Keratinocyte (primary cell): ENCODE measurements at regions not wholly inside any gene's neighbourhood (a gene's known extent, or its start where the extent isn't known, plus 50 kb on each side); places are given as distances from the start of the nearest gene placed in this dataset.

Experiments used
- DNase-seq: peaks from one replicate; pipeline ENCODE4 v3.0.0-alpha.2; 2011; ENCODE audit warnings: low read depth, missing footprints, low spot score
- FAIRE-seq: peaks from 2 replicates; lab custom pipeline; 2011; peaks lifted over from hg19 to GRCh38; lab: Jason Lieb, UNC
- H2AFZ ChIP-seq: 2 replicates; pipeline ENCODE4 v1.6.0; 2012; ENCODE audit warnings: low read length, control low read depth, inconsistent platforms; ENCODE audit not compliant: control insufficient read depth
- H3K27ac ChIP-seq: 2 replicates; pipeline ENCODE4 v1.5.1; 2011; ENCODE audit warnings: low read length; ENCODE audit not compliant: control insufficient read depth, insufficient read depth
- H3K27me3 ChIP-seq: 3 replicates; pipeline ENCODE4 v1.6.0; 2011; ENCODE audit warnings: low read length; ENCODE audit not compliant: control insufficient read depth, insufficient read depth; ENCODE audit errors: extremely low read depth
- H3K36me3 ChIP-seq, 2 experiments: 2 replicates in 1 of 2; 3 replicates in 1 of 2; pipeline ENCODE4 v1.5.1; 2011; ENCODE audit warnings: low read length in 2 of 2, mild to moderate bottlenecking in 1 of 2; ENCODE audit not compliant: control insufficient read depth in 2 of 2, insufficient read depth in 2 of 2; ENCODE audit errors: extremely low read depth in 1 of 2
- H3K4me1 ChIP-seq: 3 replicates; pipeline ENCODE4 v1.5.1; 2011; ENCODE audit warnings: low read length; ENCODE audit not compliant: control insufficient read depth, insufficient read depth; ENCODE audit errors: extremely low read depth
- H3K4me2 ChIP-seq: 3 replicates; pipeline ENCODE4 v1.6.0; 2011; ENCODE audit warnings: low read depth, low read length; ENCODE audit not compliant: control insufficient read depth, insufficient read depth; ENCODE audit errors: extremely low read depth
- H3K4me3 ChIP-seq, 3 experiments: fragments of 200-600 bp in 1 of 3; sonication (generic) in 1 of 3; 2 replicates in 2 of 3; 3 replicates in 1 of 3; pipeline ENCODE4 v1.5.1; 2011 to 2016; ENCODE audit warnings: low read length in 3 of 3, mild to moderate bottlenecking in 3 of 3, control low read depth in 2 of 3, inconsistent platforms in 1 of 3, low read depth in 1 of 3, mixed read lengths in 1 of 3, mixed run types in 1 of 3, moderate library complexity in 1 of 3; ENCODE audit not compliant: control insufficient read depth in 2 of 3, insufficient read depth in 2 of 3; ENCODE audit errors: extremely low read depth in 1 of 3
- H3K79me2 ChIP-seq: 2 replicates; pipeline ENCODE4 v1.6.0; 2012; ENCODE audit warnings: low read length; ENCODE audit not compliant: control insufficient read depth, insufficient read depth
- H3K9ac ChIP-seq: 3 replicates; pipeline ENCODE4 v1.6.0; 2011; ENCODE audit warnings: low read length; ENCODE audit not compliant: control insufficient read depth, insufficient read depth; ENCODE audit errors: extremely low read depth
- H3K9me1 ChIP-seq: 3 replicates; pipeline ENCODE4 v1.6.0; 2011; ENCODE audit warnings: low read length; ENCODE audit not compliant: control insufficient read depth, insufficient read depth; ENCODE audit errors: extremely low read depth
- H3K9me3 ChIP-seq: 2 replicates; pipeline ENCODE4 v1.5.1; 2012; ENCODE audit warnings: low read depth, low read length; ENCODE audit not compliant: control insufficient read depth
- H4K20me1 ChIP-seq: 3 replicates; pipeline ENCODE4 v1.6.0; 2011; ENCODE audit warnings: low read length; ENCODE audit not compliant: control insufficient read depth, insufficient read depth; ENCODE audit errors: extremely low read depth
- CTCF ChIP-seq, 3 experiments: IDR thresholded peaks in 1 of 3; conservative IDR thresholded peaks in 1 of 3; optimal IDR thresholded peaks in 1 of 3; 2 replicates in 2 of 3; 3 replicates in 1 of 3; pipeline versions ENCODE3 to v1.5.1; 2011; ENCODE audit warnings: low read length in 3 of 3, mild to moderate bottlenecking in 3 of 3, moderate library complexity in 2 of 3, control low read depth in 1 of 3, inconsistent platforms in 1 of 3; ENCODE audit not compliant: insufficient read depth in 2 of 3; ENCODE audit errors: extremely low read depth in 1 of 3
- EZH2 ChIP-seq: IDR thresholded peaks from one replicate; pipeline ENCODE4 v1.6.1; 2012; ENCODE audit warnings: inconsistent platforms, mild to moderate bottlenecking, low read length, moderate library complexity
- dilution Hi-C: fragments of 300-500 bp; cut with MboI; formaldehyde crosslinking; loops from one replicate; pipeline ENCODE4 v1.7.0; 2020; ENCODE audit warnings: low sequenced_read_pairs; ENCODE audit not compliant: extremely low pct_ligation_motif_present

GRCh38 chr3:109863701-109864100 lies 526.4 kb upstream of the DPPA4 start:
- Histone ChIP-seq H3K4me3 (no peak overlapping the region), H3K9ac (no peak overlapping the region), H2AFZ (no peak overlapping the region), H3K27ac (no peak overlapping the region), H3K9me3 (no peaks in the 10 kb centered on the region), H3K4me2 (no peak overlapping the region), H3K9me1 (no peaks in the 10 kb centered on the region), H3K4me1 (no peaks in the 10 kb centered on the region), H4K20me1 (no peaks in the 10 kb centered on the region), H3K79me2 (no peaks in the 10 kb centered on the region), H3K27me3 (no peaks in the 10 kb centered on the region), H3K36me3 (no peaks in the 10 kb centered on the region)
- dilution Hi-C loops, result no loop called here
- no peak for TF ChIP-seq EZH2
- TF ChIP-seq CTCF (optimal IDR thresholded peaks at IDR 0.05 in 1 of 3, IDR thresholded peaks at IDR 0.05 in 1 of 3, conservative IDR thresholded peaks at IDR 0.05 in 1 of 3; ENCODE audit: extremely low read depth in 1 of 3, insufficient read depth in 2 of 3, low read length in 3 of 3), result no peak
- FAIRE-seq (no peak), DNase-seq (no peak)

- Histone ChIP-seq H3K9me3 (no peaks in the 10 kb centered on the region), H3K4me2 (no peak overlapping the region), H3K36me3 (no peaks in the 10 kb centered on the region), H3K27me3 (no peaks in the 10 kb centered on the region), H2AFZ (no peak overlapping the region), H3K4me1 (no peaks in the 10 kb centered on the region), H3K9me1 (no peaks in the 10 kb centered on the region), H3K79me2 (no peaks in the 10 kb centered on the region), H3K4me3 (no peak overlapping the region), H4K20me1 (no peaks in the 10 kb centered on the region), H3K27ac (no peak overlapping the region), H3K9ac (no peak overlapping the region)
- TF ChIP-seq CTCF (optimal IDR thresholded peaks at IDR 0.05 in 1 of 3, IDR thresholded peaks at IDR 0.05 in 1 of 3, conservative IDR thresholded peaks at IDR 0.05 in 1 of 3; ENCODE audit: extremely low read depth in 1 of 3, insufficient read depth in 2 of 3, low read length in 3 of 3), result no peak
- no peak for TF ChIP-seq EZH2
- dilution Hi-C loops, result no loop called here
- FAIRE-seq, result no peak
- DNase-seq, result no peak
These were observed 527.1 kb upstream of the DPPA4 start for GRCh38 chr3:109864452-109864851.
